ENCODE measurements at regions not wholly inside any gene's neighbourhood (a gene's known extent, or its start where the extent isn't known, plus 50 kb on each side); places are given as distances from the start of the nearest gene placed in this dataset.

GRCh38 chr7:125390981-125391380 lies 461.4 kb upstream of the POT1 start:
- no peaks in the 10 kb centered on the region; the same call in 2 of the 3 replicates for H3K4me1 Mint-ChIP-seq
- Histone ChIP-seq H3K27ac (ENCODE audit: low read depth) (no peak overlapping the region), H3F3A (replicated peaks; ENCODE audit: low read depth) (no peaks in the 10 kb centered on the region), H3K36me3 (ENCODE audit: insufficient read depth) (no peaks in the 10 kb centered on the region), H4K20me1 (replicated peaks; ENCODE audit: insufficient read depth) (no peaks in the 10 kb centered on the region), H3K4me1 (ENCODE audit: insufficient read depth) (no peaks in the 10 kb centered on the region), H3K79me2 (replicated peaks; ENCODE audit: insufficient read depth) (no peaks in the 10 kb centered on the region), H3K9me2 (ENCODE audit: insufficient read depth) (no peaks in the 10 kb centered on the region), H3K4me2 (no peak overlapping the region), H3K4me3 (no peak overlapping the region), H3K27me3 (ENCODE audit: insufficient read depth) (no peaks in the 10 kb centered on the region), H2AFZ (no peak overlapping the region)
- H3K9me3 Mint-ChIP-seq = no peaks in the 10 kb centered on the region
- no peaks in the 10 kb centered on the region for H3K27me3 Mint-ChIP-seq (ENCODE audit: insufficient read depth, low read depth, poor library complexity)
- no peak for TF ChIP-seq CREB1 (CRISPR knock-in tag; IDR thresholded peaks at IDR 0.05; ENCODE audit: low read depth)
- no peak for TF ChIP-seq EZH2phosphoT487 (IDR thresholded peaks at IDR 0.05; ENCODE audit: unreplicated experiment)
- no peak for TF ChIP-seq CTCF (conservative IDR thresholded peaks at IDR 0.05; ENCODE audit: low read depth in 2 of 2)
- TF ChIP-seq NANOG (IDR thresholded peaks at IDR 0.05; ENCODE audit: borderline replicate concordance) = no peak
- TF ChIP-seq EZH2 (IDR thresholded peaks at IDR 0.05; ENCODE audit: low read depth, unreplicated experiment) = no peak
- TF ChIP-seq JUNB (IDR thresholded peaks at IDR 0.05; ENCODE audit: unreplicated experiment) = no peak
- TF ChIP-seq ETS1 (IDR thresholded peaks at IDR 0.05) = no peak
- no peak for TF ChIP-seq POLR2AphosphoS5 (IDR thresholded peaks at IDR 0.05; ENCODE audit: low read depth)
- TF ChIP-seq REST (IDR thresholded peaks at IDR 0.05; ENCODE audit: unreplicated experiment) = no peak
- no peak for TF ChIP-seq ZNF331 (CRISPR knock-in tag; IDR thresholded peaks at IDR 0.05; ENCODE audit: low read depth)
- no peak for TF ChIP-seq ZNF462 (CRISPR knock-in tag; IDR thresholded peaks at IDR 0.05)
- no peak for TF ChIP-seq STAT1 (IDR thresholded peaks at IDR 0.05; ENCODE audit: unreplicated experiment)
- DNase-seq (ENCODE audit: low spot score) (no peak), ATAC-seq (no peak)
- H3K36me3 Mint-ChIP-seq (ENCODE audit: low read depth) = no peaks in the 10 kb centered on the region
- H3K27ac Mint-ChIP-seq = no peak overlapping the region
- H3K4me3 Mint-ChIP-seq = no peak overlapping the region

Data from GM23338 (cell line).